ENCODE measurements at regions not wholly inside any gene's neighbourhood (a gene's known extent, or its start where the extent isn't known, plus 50 kb on each side); places are given as distances from the start of the nearest gene placed in this dataset.
"Not testable (repeated sequence)": the region's sequence is repeated elsewhere in the genome, so short reads cannot be mapped to it uniquely, and the experiment has no call there.

GRCh38 chr11:35046681-35047080 lies 92.3 kb upstream of the CD44 start:
- no peaks in the 10 kb centered on the region for H3K79me2 ChIP-seq (ENCODE audit: low read length)
- no peaks in the 10 kb centered on the region for H3K27me3 ChIP-seq (replicated peaks; ENCODE audit: insufficient read depth, low read length)
- H3K9ac ChIP-seq (ENCODE audit: low read length) = no peak overlapping the region
- H3F3A ChIP-seq (ENCODE audit: insufficient read depth, low read length) = no peaks in the 10 kb centered on the region
- TF ChIP-seq CTCF (IDR thresholded peaks at IDR 0.05; ENCODE audit: low read length) (no peak), EZH2 (optimal IDR thresholded peaks at IDR 0.05; ENCODE audit: low read depth, low read length) (no peak), EZH2phosphoT487 (IDR thresholded peaks at IDR 0.05; ENCODE audit: low read length) (no peak)
- no peaks in the 10 kb centered on the region for H4K20me1 ChIP-seq (ENCODE audit: insufficient read depth, low read length)
- DNase-seq = no peak
- H3K4me2 ChIP-seq (ENCODE audit: low read depth, low read length) = no peak overlapping the region
- H3K4me3 ChIP-seq (ENCODE audit: low read length) = no peak overlapping the region
- H3K9me2 ChIP-seq (replicated peaks; ENCODE audit: insufficient read depth, low read length) = no peaks in the 10 kb centered on the region
- no peak overlapping the region for H3K27ac ChIP-seq (ENCODE audit: low read length)
- no peaks in the 10 kb centered on the region for H3K9me3 ChIP-seq (replicated peaks; ENCODE audit: insufficient read depth, low read length)
- no peak overlapping the region for H2AFZ ChIP-seq (ENCODE audit: low read length)
- peaks cover 27% of the 10 kb centered on the region for H3K4me1 ChIP-seq (ENCODE audit: low read length)
- no peaks in the 10 kb centered on the region for H3K36me3 ChIP-seq (replicated peaks; ENCODE audit: insufficient read depth, low read length)

GRCh38 chr11:35047179-35047578 lies 91.8 kb upstream of the CD44 start:
- Histone ChIP-seq H3K79me2 (ENCODE audit: low read length) (no peaks in the 10 kb centered on the region), H3K9ac (ENCODE audit: low read length) (no peak overlapping the region), H4K20me1 (ENCODE audit: insufficient read depth, low read length) (no peaks in the 10 kb centered on the region), H2AFZ (ENCODE audit: low read length) (no peak overlapping the region), H3K27ac (ENCODE audit: low read length) (no peak overlapping the region), H3K9me2 (replicated peaks; ENCODE audit: insufficient read depth, low read length) (no peaks in the 10 kb centered on the region), H3K27me3 (replicated peaks; ENCODE audit: insufficient read depth, low read length) (no peaks in the 10 kb centered on the region), H3K4me2 (ENCODE audit: low read depth, low read length) (no peak overlapping the region), H3K36me3 (replicated peaks; ENCODE audit: insufficient read depth, low read length) (no peaks in the 10 kb centered on the region), H3K9me3 (replicated peaks; ENCODE audit: insufficient read depth, low read length) (no peaks in the 10 kb centered on the region), H3K4me3 (ENCODE audit: low read length) (no peak overlapping the region), H3K4me1 (ENCODE audit: low read length) (peaks cover 22% of the 10 kb centered on the region), H3F3A (ENCODE audit: insufficient read depth, low read length) (no peaks in the 10 kb centered on the region)
- DNase-seq = no peak
- TF ChIP-seq EZH2 (optimal IDR thresholded peaks at IDR 0.05; ENCODE audit: low read depth, low read length) = no peak
- no peak for TF ChIP-seq EZH2phosphoT487 (IDR thresholded peaks at IDR 0.05; ENCODE audit: low read length)
- TF ChIP-seq CTCF (IDR thresholded peaks at IDR 0.05; ENCODE audit: low read length) = no peak

GRCh38 chr11:35047769-35048168 lies 91.2 kb upstream of the CD44 start:
- Histone ChIP-seq H4K20me1 (ENCODE audit: insufficient read depth, low read length) (no peaks in the 10 kb centered on the region), H3F3A (ENCODE audit: insufficient read depth, low read length) (no peaks in the 10 kb centered on the region), H3K9me3 (replicated peaks; ENCODE audit: insufficient read depth, low read length) (no peaks in the 10 kb centered on the region), H3K4me1 (ENCODE audit: low read length) (peaks cover 16% of the 10 kb centered on the region; the same call in 1 of the 2 replicates), H3K9me2 (replicated peaks; ENCODE audit: insufficient read depth, low read length) (no peaks in the 10 kb centered on the region), H3K27ac (ENCODE audit: low read length) (no peak overlapping the region), H3K4me2 (ENCODE audit: low read depth, low read length) (no peak overlapping the region), H2AFZ (ENCODE audit: low read length) (no peak overlapping the region), H3K9ac (ENCODE audit: low read length) (no peak overlapping the region), H3K79me2 (ENCODE audit: low read length) (no peaks in the 10 kb centered on the region), H3K27me3 (replicated peaks; ENCODE audit: insufficient read depth, low read length) (no peaks in the 10 kb centered on the region), H3K4me3 (ENCODE audit: low read length) (no peak overlapping the region), H3K36me3 (replicated peaks; ENCODE audit: insufficient read depth, low read length) (no peaks in the 10 kb centered on the region)
- no peak for TF ChIP-seq CTCF (IDR thresholded peaks at IDR 0.05; ENCODE audit: low read length)
- TF ChIP-seq EZH2 (optimal IDR thresholded peaks at IDR 0.05; ENCODE audit: low read depth, low read length) = no peak
- TF ChIP-seq EZH2phosphoT487 (IDR thresholded peaks at IDR 0.05; ENCODE audit: low read length) = no peak
- DNase-seq = no peak

GRCh38 chr11:35048346-35048745 lies 90.6 kb upstream of the CD44 start:
- DNase-seq; H4K20me1 ChIP-seq (ENCODE audit: insufficient read depth, low read length): not testable (repeated sequence)

More at GRCh38 chr11:35048346-35048745, 90.6 kb upstream of the CD44 start:
- H3K79me2 ChIP-seq (ENCODE audit: low read length); H3F3A ChIP-seq (ENCODE audit: insufficient read depth, low read length); H3K9me2 ChIP-seq (replicated peaks; ENCODE audit: insufficient read depth, low read length); H2AFZ ChIP-seq (ENCODE audit: low read length); H3K4me2 ChIP-seq (ENCODE audit: low read depth, low read length); H3K4me3 ChIP-seq (ENCODE audit: low read length); H3K9me3 ChIP-seq (replicated peaks; ENCODE audit: insufficient read depth, low read length); H3K27ac ChIP-seq (ENCODE audit: low read length); H3K36me3 ChIP-seq (replicated peaks; ENCODE audit: insufficient read depth, low read length); H3K9ac ChIP-seq (ENCODE audit: low read length); H3K27me3 ChIP-seq (replicated peaks; ENCODE audit: insufficient read depth, low read length): not testable (repeated sequence)
- H3K4me1 ChIP-seq (ENCODE audit: low read length) = peaks cover 16% of the 10 kb centered on the region; the same call in 1 of the 2 replicates
